ENCODE measurements at regions not wholly inside any gene's neighbourhood (a gene's known extent, or its start where the extent isn't known, plus 50 kb on each side); places are given as distances from the start of the nearest gene placed in this dataset.

GRCh38 chr9:96126321-96126881 lies 175.6 kb downstream of the HSD17B3 start:
- no peaks in the 10 kb centered on the region for H3K9me3 ChIP-seq (ENCODE audit: low read length)
- no peaks in the 10 kb centered on the region for H4K20me1 ChIP-seq (ENCODE audit: insufficient read depth, low read length)
- H3F3A ChIP-seq (ENCODE audit: insufficient read depth, low read length), result no peaks in the 10 kb centered on the region
- H3K4me2 ChIP-seq (ENCODE audit: low read length), result no peak overlapping the region
- H3K79me2 ChIP-seq (ENCODE audit: insufficient read depth, low read length), result no peaks in the 10 kb centered on the region
- no peak overlapping the region for H2AFZ ChIP-seq (ENCODE audit: low read length)
- H3K27ac ChIP-seq (ENCODE audit: low read depth, low read length, poor library complexity, severe bottlenecking), result no peak overlapping the region
- H3K9me2 ChIP-seq (ENCODE audit: low read depth, low read length), result no peaks in the 10 kb centered on the region
- H3K36me3 ChIP-seq (ENCODE audit: insufficient read depth, low read length), result no peaks in the 10 kb centered on the region
- no peak overlapping the region for H3K9ac ChIP-seq (ENCODE audit: low read length)
- no peak for TF ChIP-seq CTCF (IDR thresholded peaks at IDR 0.05; ENCODE audit: low read length)
- no peak for TF ChIP-seq EZH2 (IDR thresholded peaks at IDR 0.05; ENCODE audit: borderline replicate concordance, low read length)
- no peaks in the 10 kb centered on the region for H3K4me1 ChIP-seq (ENCODE audit: insufficient read depth, low read length, severe bottlenecking)
- no peaks in the 10 kb centered on the region for H3K27me3 ChIP-seq (ENCODE audit: insufficient read depth, low read length)
- no peak overlapping the region for H3K4me3 ChIP-seq (ENCODE audit: low read depth, low read length, poor library complexity, severe bottlenecking)

- H3F3A ChIP-seq (ENCODE audit: insufficient read depth, low read length), result no peaks in the 10 kb centered on the region
- H3K9me2 ChIP-seq (ENCODE audit: low read depth, low read length), result no peaks in the 10 kb centered on the region
- H3K9ac ChIP-seq (ENCODE audit: low read length), result no peak overlapping the region
- no peak overlapping the region for H2AFZ ChIP-seq (ENCODE audit: low read length)
- no peaks in the 10 kb centered on the region for H3K79me2 ChIP-seq (ENCODE audit: insufficient read depth, low read length)
- no peak for TF ChIP-seq CTCF (IDR thresholded peaks at IDR 0.05; ENCODE audit: low read length)
- TF ChIP-seq EZH2 (IDR thresholded peaks at IDR 0.05; ENCODE audit: borderline replicate concordance, low read length), result no peak
- no peak overlapping the region for H3K27ac ChIP-seq (ENCODE audit: low read depth, low read length, poor library complexity, severe bottlenecking)
- no peaks in the 10 kb centered on the region for H3K4me1 ChIP-seq (ENCODE audit: insufficient read depth, low read length, severe bottlenecking)
- H4K20me1 ChIP-seq (ENCODE audit: insufficient read depth, low read length), result no peaks in the 10 kb centered on the region
- no peaks in the 10 kb centered on the region for H3K9me3 ChIP-seq (ENCODE audit: low read length)
- H3K27me3 ChIP-seq (ENCODE audit: insufficient read depth, low read length), result no peaks in the 10 kb centered on the region
- H3K36me3 ChIP-seq (ENCODE audit: insufficient read depth, low read length), result no peaks in the 10 kb centered on the region
- no peak overlapping the region for H3K4me2 ChIP-seq (ENCODE audit: low read length)
- no peak overlapping the region for H3K4me3 ChIP-seq (ENCODE audit: low read depth, low read length, poor library complexity, severe bottlenecking)
These were observed 176.4 kb downstream of the HSD17B3 start for GRCh38 chr9:96125624-96126023.

GRCh38 chr9:96122751-96123150 lies 179.2 kb downstream of the HSD17B3 start:
- no peaks in the 10 kb centered on the region for H4K20me1 ChIP-seq (ENCODE audit: insufficient read depth, low read length)
- H3K36me3 ChIP-seq (ENCODE audit: insufficient read depth, low read length), result no peaks in the 10 kb centered on the region
- no peak overlapping the region for H3K9ac ChIP-seq (ENCODE audit: low read length)
- no peaks in the 10 kb centered on the region for H3K79me2 ChIP-seq (ENCODE audit: insufficient read depth, low read length)
- no peak overlapping the region for H3K27ac ChIP-seq (ENCODE audit: low read depth, low read length, poor library complexity, severe bottlenecking)
- no peaks in the 10 kb centered on the region for H3F3A ChIP-seq (ENCODE audit: insufficient read depth, low read length)
- no peaks in the 10 kb centered on the region for H3K4me1 ChIP-seq (ENCODE audit: insufficient read depth, low read length, severe bottlenecking)
- no peak overlapping the region for H3K4me2 ChIP-seq (ENCODE audit: low read length)
- H3K27me3 ChIP-seq (ENCODE audit: insufficient read depth, low read length), result no peaks in the 10 kb centered on the region
- no peaks in the 10 kb centered on the region for H3K9me3 ChIP-seq (ENCODE audit: low read length)
- no peak overlapping the region for H3K4me3 ChIP-seq (ENCODE audit: low read depth, low read length, poor library complexity, severe bottlenecking)
- H2AFZ ChIP-seq (ENCODE audit: low read length), result no peak overlapping the region
- TF ChIP-seq CTCF (IDR thresholded peaks at IDR 0.05; ENCODE audit: low read length) (no peak), EZH2 (IDR thresholded peaks at IDR 0.05; ENCODE audit: borderline replicate concordance, low read length) (no peak)
- no peaks in the 10 kb centered on the region for H3K9me2 ChIP-seq (ENCODE audit: low read depth, low read length)
